IMR-90 (cell line): ENCODE measurements at regions not wholly inside any gene's neighbourhood (a gene's known extent, or its start where the extent isn't known, plus 50 kb on each side); places are given as distances from the start of the nearest gene placed in this dataset.

ENCODE experiments used
- ATAC-seq: fragments of 200-7000 bp; cut with Tn5 transposase; 2 replicates; pipeline ENCODE4 v1.9.1; 2020; ENCODE audit warnings: low read depth, mild to moderate bottlenecking, moderate library complexity
- BruUV-seq: library from RNA; stranded (reverse); fragments of 400-500 nt; replicated peaks from 2 replicates; lab custom pipeline; 2021; lab: Mats Ljungman, UMichigan
- CTCF ChIA-PET: fragments of 300-600 bp; formaldehyde crosslinking; extraction: SDS; loops from one replicate; lab custom pipeline; 2021; ENCODE audit warnings: antibody characterized with exemption; lab: Yijun Ruan, JAX
- POLR2A ChIA-PET: fragments of 300-600 bp; sonication (Branson Sonifier 250); formaldehyde crosslinking; loops from one replicate; lab custom pipeline; 2022; ENCODE audit warnings: antibody characterized with exemption; ENCODE audit not compliant: unreplicated experiment; lab: Charles Lee
- DNase-seq: peaks from one replicate; pipeline ENCODE4 v3.0.0; 2013
- H2AFZ ChIP-seq: replicated peaks from 2 replicates; pipeline ENCODE3; 2013; ENCODE audit warnings: low read length, mild to moderate bottlenecking; ENCODE audit not compliant: poor library complexity
- H2AK5ac ChIP-seq: 2 replicates; pipeline ENCODE4 v1.6.1; 2013; ENCODE audit warnings: low read depth, low read length, inconsistent platforms
- H2AK9ac ChIP-seq: replicated peaks from 2 replicates; pipeline ENCODE3; 2013; ENCODE audit warnings: mild to moderate bottlenecking, low read depth, low read length, moderate library complexity; ENCODE audit not compliant: poor library complexity
- H2BK120ac ChIP-seq: 2 replicates; pipeline ENCODE4 v1.6.1; 2013; ENCODE audit warnings: low read depth, low read length, inconsistent platforms
- H2BK15ac ChIP-seq: 3 replicates; pipeline ENCODE4 v1.6.1; 2013; ENCODE audit warnings: low read depth, low read length, inconsistent platforms
- H2BK20ac ChIP-seq: 2 replicates; pipeline ENCODE4 v1.6.1; 2013; ENCODE audit warnings: low read depth, mild to moderate bottlenecking, inconsistent platforms, low read length, moderate library complexity
- H2BK5ac ChIP-seq: 2 replicates; pipeline ENCODE4 v1.6.1; 2013; ENCODE audit warnings: mild to moderate bottlenecking, low read depth, low read length, inconsistent platforms; ENCODE audit not compliant: poor library complexity, severe bottlenecking
- H3K14ac ChIP-seq: replicated peaks from 2 replicates; pipeline ENCODE4 v1.6.1; 2013; ENCODE audit warnings: low read depth, low read length, inconsistent platforms
- H3K18ac ChIP-seq: 2 replicates; pipeline ENCODE4 v1.6.1; 2013; ENCODE audit warnings: low read depth, low read length, control low read depth
- H3K23ac ChIP-seq: 2 replicates; pipeline ENCODE4 v1.6.1; 2013; ENCODE audit warnings: low read depth, low read length, inconsistent platforms
- H3K27ac ChIP-seq: 2 replicates; pipeline ENCODE4 v1.5.1; 2013; ENCODE audit warnings: mild to moderate bottlenecking, control low read depth, low read length; ENCODE audit not compliant: insufficient read depth
- H3K27me3 ChIP-seq: 2 replicates; pipeline ENCODE4 v1.6.1; 2013; ENCODE audit warnings: low read length; ENCODE audit not compliant: control insufficient read depth, insufficient read depth
- H3K36me3 ChIP-seq: 2 replicates; pipeline ENCODE4 v1.6.1; 2013; ENCODE audit warnings: low read length, mixed read lengths; ENCODE audit not compliant: control insufficient read depth, insufficient read depth
- H3K4ac ChIP-seq: 2 replicates; pipeline ENCODE4 v1.6.1; 2013; ENCODE audit warnings: low read depth, low read length, inconsistent platforms
- H3K4me1 ChIP-seq: 2 replicates; pipeline ENCODE4 v1.6.1; 2013; ENCODE audit warnings: low read length, mixed read lengths; ENCODE audit not compliant: control insufficient read depth, insufficient read depth
- H3K4me2 ChIP-seq: 2 replicates; pipeline ENCODE4 v1.6.1; 2013; ENCODE audit warnings: low read depth, mild to moderate bottlenecking, control low read depth, low read length, moderate library complexity
- H3K4me3 ChIP-seq: 2 replicates; pipeline ENCODE4 v1.5.1; 2013; ENCODE audit warnings: low read depth, mild to moderate bottlenecking, control low read depth, low read length, moderate library complexity; ENCODE audit not compliant: insufficient read depth
- H3K56ac ChIP-seq: 2 replicates; pipeline ENCODE4 v1.6.1; 2013; ENCODE audit warnings: low read length, inconsistent platforms; ENCODE audit not compliant: insufficient read depth; ENCODE audit errors: extremely low read depth
- H3K79me1 ChIP-seq, 2 experiments: 2 replicates each; pipeline ENCODE4 v1.6.1; 2013; ENCODE audit warnings: low read length in 2 of 2, inconsistent platforms in 1 of 2, low read depth in 1 of 2
- H3K9ac ChIP-seq: 2 replicates; pipeline ENCODE4 v1.6.1; 2013; ENCODE audit warnings: low read depth, low read length, control low read depth
- H3K9me1 ChIP-seq: 2 replicates; pipeline ENCODE4 v1.6.1; 2013; ENCODE audit warnings: low read length, inconsistent platforms; ENCODE audit not compliant: insufficient read depth
- H3K9me3 ChIP-seq: 2 replicates; pipeline ENCODE4 v1.6.1; 2013; ENCODE audit warnings: low read length; ENCODE audit not compliant: control insufficient read depth, insufficient read depth
- H4K20me1 ChIP-seq: 2 replicates; pipeline ENCODE4 v1.6.1; 2013; ENCODE audit warnings: low read length, inconsistent platforms; ENCODE audit not compliant: insufficient read depth
- H4K5ac ChIP-seq: 2 replicates; pipeline ENCODE4 v1.6.1; 2013; ENCODE audit warnings: mild to moderate bottlenecking, low read depth, low read length, control low read depth
- H4K8ac ChIP-seq, 2 experiments: 2 replicates each; pipeline ENCODE4 v1.6.1; 2013; ENCODE audit warnings: low read depth in 2 of 2, low read length in 2 of 2, control low read depth in 1 of 2, inconsistent platforms in 1 of 2
- H4K91ac ChIP-seq: 2 replicates; pipeline ENCODE4 v1.6.1; 2013; ENCODE audit warnings: low read depth, low read length, inconsistent platforms; ENCODE audit not compliant: insufficient read depth
- CTCF ChIP-seq: conservative IDR thresholded peaks from 2 replicates; pipeline ENCODE4 v1.5.1; 2012; ENCODE audit warnings: mild to moderate bottlenecking, low read depth, low read length, improper control_type of control experiment
- FOS ChIP-seq: fragments of 150-350 bp; IDR thresholded peaks from 2 replicates; pipeline ENCODE4 v1.6.1; 2016; ENCODE audit warnings: low read depth, low read length
- MAFK ChIP-seq: IDR thresholded peaks from 2 replicates; pipeline ENCODE4 v1.6.1; 2012; ENCODE audit warnings: low read depth, low read length, improper control_type of control experiment
- MXI1 ChIP-seq: IDR thresholded peaks from 2 replicates; pipeline ENCODE4 v1.6.1; 2012; ENCODE audit warnings: low read depth, mild to moderate bottlenecking, low read length, moderate library complexity, borderline replicate concordance
- RAD21 ChIP-seq: IDR thresholded peaks from 2 replicates; pipeline ENCODE4 v1.6.1; 2012; ENCODE audit warnings: low read length, improper control_type of control experiment
- RCOR1 ChIP-seq: IDR thresholded peaks from 2 replicates; pipeline ENCODE4 v1.6.1; 2012; ENCODE audit warnings: mild to moderate bottlenecking, low read length, improper control_type of control experiment; ENCODE audit not compliant: insufficient replicate concordance
- RFX5 ChIP-seq: IDR thresholded peaks from 2 replicates; pipeline ENCODE4 v1.8.0; 2012; ENCODE audit warnings: low read depth, mild to moderate bottlenecking, low read length, moderate library complexity
- SMC3 ChIP-seq: fragments of 150-350 bp; IDR thresholded peaks from 2 replicates; pipeline ENCODE4 v1.6.1; 2016; ENCODE audit warnings: low read depth, mild to moderate bottlenecking, antibody characterized with exemption, low read length, moderate library complexity
- USF2 ChIP-seq: fragments of 150-350 bp; IDR thresholded peaks from 2 replicates; pipeline ENCODE4 v1.6.1; 2017; ENCODE audit warnings: mild to moderate bottlenecking, antibody characterized with exemption, low read length, low read depth
- WGBS, 2 experiments: methylation state at CpG; one replicate each; pipeline versions ENCODE4 v1.1.5 to v1.1.7; 2013; ENCODE audit warnings: missing lambda C conversion rate in 2 of 2; ENCODE audit not compliant: insufficient read length in 1 of 2; ENCODE audit errors: extremely low coverage in 2 of 2; 5-methylcytosine and 5-hydroxymethylcytosine counted together
- dilution Hi-C: fragments of 300-500 bp; cut with HindIII; formaldehyde crosslinking; loops from one replicate; pipeline ENCODE4 v1.14.3; 2018; ENCODE audit warnings: low sequenced_read_pairs; ENCODE audit not compliant: unreplicated experiment
- in situ Hi-C: fragments of 300-500 bp; cut with MboI; formaldehyde crosslinking; loops from 3 replicates; pipeline ENCODE4 v1.14.3; 2019; ENCODE audit warnings: low sequenced_read_pairs, inconsistent platforms, mixed read lengths
- intact Hi-C: fragments of 100-400 bp; cut with micrococcal nuclease; formaldehyde crosslinking; loops from 2 replicates; pipeline ENCODE4 v1.10.0; 2022

GRCh38 chr2:219727771-219728429 is 100.5 kb downstream of the SLC4A3 start:
- Histone ChIP-seq H2AFZ (no peak overlapping the region), H2BK15ac (no peak overlapping the region), H4K5ac (no peak overlapping the region), H2BK20ac (no peak overlapping the region), H2AK5ac (no peak overlapping the region), H3K56ac (no peak overlapping the region), H3K27ac (no peak overlapping the region), H3K9me3 (peaks cover 3% of the 10 kb centered on the region), H3K9me1 (no peaks in the 10 kb centered on the region), H2BK5ac (no peak overlapping the region), H3K18ac (no peak overlapping the region), H2AK9ac (peak overlapping the region; percentile 50), H4K91ac (no peak overlapping the region), H3K4me1 (no peaks in the 10 kb centered on the region), H3K14ac (no peak overlapping the region), H3K23ac (no peak overlapping the region), H3K9ac (no peak overlapping the region), H3K36me3 (no peaks in the 10 kb centered on the region), H3K4ac (no peak overlapping the region), H3K27me3 (no peaks in the 10 kb centered on the region), H4K8ac (no peak overlapping the region), H3K4me2 (no peak overlapping the region), H2BK120ac (no peak overlapping the region), H3K4me3 (no peak overlapping the region), H4K20me1 (no peaks in the 10 kb centered on the region), H3K79me1 (no peaks in the 10 kb centered on the region)
- DNase-seq, result no peak
- TF ChIP-seq RFX5 (no peak), MAFK (no peak), CTCF (no peak), SMC3 (no peak), USF2 (no peak), RAD21 (no peak), FOS (no peak), RCOR1 (no peak), MXI1 (no peak)
- intact Hi-C loops (no loop called here), dilution Hi-C loops (no loop called here), in situ Hi-C loops (loop anchor here (5.0 kb wide), 1 partner anchor 1844 kb away; the partner anchor contains the start of gene EPHA4)
- ChIA-PET POLR2A (no interaction called here), CTCF (no interaction called here)
- no peak for ATAC-seq
- no CpG with 5 or more reads among the region's 8 CpGs for WGBS, 2 experiments
- no TSS peak for BruUV-seq
